ENCODE measurements at regions not wholly inside any gene's neighbourhood (a gene's known extent, or its start where the extent isn't known, plus 50 kb on each side); places are given as distances from the start of the nearest gene placed in this dataset.

DNA sequence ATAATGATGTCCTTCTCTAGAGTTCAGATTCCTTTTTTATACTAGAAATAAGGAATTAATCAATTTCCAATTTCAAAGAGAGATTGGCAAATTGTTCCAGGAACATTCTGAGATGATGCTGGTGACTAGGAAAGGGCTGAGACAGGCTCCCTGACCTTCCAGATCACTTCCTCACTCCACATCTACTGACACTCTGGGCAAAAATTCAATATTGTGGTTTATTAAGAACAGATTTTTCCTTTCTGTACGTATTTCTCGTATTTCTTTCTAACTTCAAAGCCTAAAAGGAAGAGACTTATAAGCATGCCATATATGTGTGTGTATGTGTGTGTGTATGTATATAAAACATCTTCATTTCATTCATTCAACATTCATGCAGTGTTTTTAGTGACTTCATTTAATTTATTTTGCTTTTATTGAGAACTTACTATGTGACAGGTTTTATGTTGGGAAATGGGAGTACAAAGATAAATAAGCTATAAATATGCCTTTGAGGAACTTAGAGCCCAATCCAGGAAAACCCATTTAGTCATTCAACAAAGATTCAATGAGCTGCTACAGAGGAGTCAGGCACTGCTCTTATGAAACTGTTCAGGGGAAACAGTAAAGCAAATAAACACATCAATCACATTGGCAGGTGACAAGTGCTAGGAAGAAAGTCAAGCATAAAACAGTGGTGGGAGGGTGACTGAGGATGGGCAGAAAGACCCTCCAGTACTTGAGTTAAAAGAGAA is 137.9 kb downstream of the RDH14 start:
- no peak for DNase-seq (ENCODE audit: low read depth)
- no peak overlapping the region for H3K4me3 ChIP-seq (ENCODE audit: low read depth, low read length)
- TF ChIP-seq, protein P1, sequence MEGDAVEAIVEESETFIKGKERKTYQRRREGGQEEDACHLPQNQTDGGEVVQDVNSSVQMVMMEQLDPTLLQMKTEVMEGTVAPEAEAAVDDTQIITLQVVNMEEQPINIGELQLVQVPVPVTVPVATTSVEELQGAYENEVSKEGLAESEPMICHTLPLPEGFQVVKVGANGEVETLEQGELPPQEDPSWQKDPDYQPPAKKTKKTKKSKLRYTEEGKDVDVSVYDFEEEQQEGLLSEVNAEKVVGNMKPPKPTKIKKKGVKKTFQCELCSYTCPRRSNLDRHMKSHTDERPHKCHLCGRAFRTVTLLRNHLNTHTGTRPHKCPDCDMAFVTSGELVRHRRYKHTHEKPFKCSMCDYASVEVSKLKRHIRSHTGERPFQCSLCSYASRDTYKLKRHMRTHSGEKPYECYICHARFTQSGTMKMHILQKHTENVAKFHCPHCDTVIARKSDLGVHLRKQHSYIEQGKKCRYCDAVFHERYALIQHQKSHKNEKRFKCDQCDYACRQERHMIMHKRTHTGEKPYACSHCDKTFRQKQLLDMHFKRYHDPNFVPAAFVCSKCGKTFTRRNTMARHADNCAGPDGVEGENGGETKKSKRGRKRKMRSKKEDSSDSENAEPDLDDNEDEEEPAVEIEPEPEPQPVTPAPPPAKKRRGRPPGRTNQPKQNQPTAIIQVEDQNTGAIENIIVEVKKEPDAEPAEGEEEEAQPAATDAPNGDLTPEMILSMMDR (IDR thresholded peaks at IDR 0.05; ENCODE audit: insufficient read depth, low read depth, low read length) = no peak

DNA sequence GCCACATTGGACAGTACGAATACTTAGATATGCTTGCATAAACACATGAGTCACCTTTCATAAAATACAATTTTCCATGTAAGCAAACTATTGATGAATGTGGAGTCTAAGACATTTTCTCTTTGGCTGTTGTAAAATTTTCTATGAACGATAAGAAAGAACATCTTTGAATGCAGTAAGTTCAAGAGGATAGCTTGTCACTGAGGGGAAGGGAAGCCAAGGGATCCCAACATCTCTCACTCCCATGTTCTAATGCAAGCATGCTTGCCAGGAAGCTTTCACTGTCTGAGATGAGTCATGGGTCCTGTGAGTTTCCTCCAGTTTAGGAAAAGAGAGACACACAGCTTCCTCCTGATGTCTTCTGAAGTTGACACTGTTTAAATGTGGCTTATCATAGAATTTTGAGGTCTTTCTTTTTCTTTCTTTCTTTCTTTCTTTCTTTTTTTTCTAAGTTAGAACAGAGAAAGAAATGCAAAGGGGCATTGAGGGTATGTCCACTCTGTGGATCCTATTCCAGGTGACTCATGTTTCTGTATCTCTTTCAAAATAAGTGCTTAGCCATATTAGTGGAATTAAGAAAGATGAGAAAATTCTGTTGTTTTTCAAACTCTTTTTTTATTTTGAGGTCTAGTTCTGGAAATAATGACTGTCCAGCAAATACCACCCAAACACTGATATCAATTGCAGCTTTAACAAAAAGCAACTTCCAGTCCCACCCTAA is 146.6 kb downstream of the RDH14 start:
- TF ChIP-seq, protein P1 (IDR thresholded peaks at IDR 0.05; ENCODE audit: insufficient read depth, low read depth, low read length) = no peak
- H3K4me3 ChIP-seq (ENCODE audit: low read depth, low read length) = no peak overlapping the region
- DNase-seq (ENCODE audit: low read depth) = peak; percentile 85

DNA sequence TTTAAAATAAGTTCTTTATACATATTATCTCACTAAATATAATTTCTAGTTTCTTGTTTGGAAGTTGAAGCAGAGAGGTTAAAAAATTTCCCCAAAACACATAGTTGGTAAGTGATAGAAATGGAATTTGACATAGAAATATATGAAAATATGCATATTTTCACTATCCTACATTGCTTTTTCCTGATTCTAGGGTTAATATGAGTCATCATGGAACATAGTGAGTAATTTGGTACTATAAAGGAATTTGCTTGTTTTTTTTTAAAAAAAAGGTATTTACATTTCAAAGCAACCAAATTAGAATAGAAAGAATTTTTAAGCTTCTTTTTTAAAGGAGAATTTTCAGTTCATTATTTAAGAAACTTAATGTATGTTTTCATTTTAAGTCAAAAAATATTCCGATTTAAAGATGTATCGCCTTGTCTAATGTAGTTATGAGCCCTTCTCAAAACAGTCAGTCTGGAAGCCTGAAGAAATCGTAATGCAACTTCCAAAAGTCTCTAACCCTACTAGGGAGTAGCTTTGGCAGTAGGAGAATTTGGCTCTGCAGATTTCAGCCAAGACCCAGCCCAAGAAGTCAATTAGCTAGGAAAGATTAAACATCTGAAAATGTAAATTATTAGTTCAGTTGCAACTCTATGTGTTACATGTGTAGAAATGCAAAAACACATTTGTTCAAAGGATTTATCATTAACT is 147.3 kb downstream of the RDH14 start:
- H3K4me3 ChIP-seq (ENCODE audit: low read depth, low read length) = no peak overlapping the region
- TF ChIP-seq, protein P1 (IDR thresholded peaks at IDR 0.05; ENCODE audit: insufficient read depth, low read depth, low read length) = no peak
- DNase-seq (ENCODE audit: low read depth) = no peak

DNA sequence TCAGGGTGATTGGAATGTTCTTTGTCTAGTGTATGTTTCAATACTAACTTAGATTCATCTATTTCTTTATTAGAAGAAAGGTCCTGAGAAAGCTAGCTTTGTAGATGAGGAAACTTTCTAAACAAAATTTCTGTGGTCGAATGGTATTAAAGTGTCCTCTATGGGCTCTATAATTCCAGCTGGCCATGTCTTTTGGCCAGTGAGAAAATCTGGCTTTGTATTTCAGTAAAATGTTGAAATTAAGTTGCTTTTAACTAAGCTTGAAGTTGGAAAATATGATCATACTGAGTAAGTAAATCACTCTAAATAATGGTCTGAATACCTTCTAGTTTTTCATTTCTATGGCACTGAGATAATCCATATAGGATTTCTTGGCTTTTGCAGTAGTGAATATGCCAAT is 148.8 kb downstream of the RDH14 start:
- DNase-seq (ENCODE audit: low read depth) = no peak
- no peak overlapping the region for H3K4me3 ChIP-seq (ENCODE audit: low read depth, low read length)
- TF ChIP-seq, protein P1 (IDR thresholded peaks at IDR 0.05; ENCODE audit: insufficient read depth, low read depth, low read length) = no peak

DNA sequence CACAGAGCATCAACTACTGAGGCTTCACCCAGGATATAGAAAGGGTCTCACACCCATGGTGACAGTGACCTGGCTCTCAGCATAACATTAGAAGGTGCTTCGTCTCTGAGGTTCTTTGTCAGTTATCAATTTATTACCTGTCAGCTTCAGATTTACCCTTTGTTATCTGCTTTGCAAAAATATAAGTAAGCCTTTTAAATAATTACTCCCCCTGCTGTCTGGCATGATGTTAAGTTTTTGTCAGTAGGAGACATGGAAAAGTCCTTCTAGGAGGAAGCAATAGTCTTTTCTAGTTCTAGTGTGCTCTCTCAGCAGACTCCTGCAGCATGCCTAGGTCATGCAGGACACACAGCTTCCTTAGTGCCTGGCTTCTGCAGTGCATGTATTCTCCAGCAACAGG is 149.9 kb downstream of the RDH14 start:
- DNase-seq (ENCODE audit: low read depth) = no peak
- TF ChIP-seq, protein P1 (IDR thresholded peaks at IDR 0.05; ENCODE audit: insufficient read depth, low read depth, low read length) = no peak
- H3K4me3 ChIP-seq (ENCODE audit: low read depth, low read length) = no peak overlapping the region

DNA sequence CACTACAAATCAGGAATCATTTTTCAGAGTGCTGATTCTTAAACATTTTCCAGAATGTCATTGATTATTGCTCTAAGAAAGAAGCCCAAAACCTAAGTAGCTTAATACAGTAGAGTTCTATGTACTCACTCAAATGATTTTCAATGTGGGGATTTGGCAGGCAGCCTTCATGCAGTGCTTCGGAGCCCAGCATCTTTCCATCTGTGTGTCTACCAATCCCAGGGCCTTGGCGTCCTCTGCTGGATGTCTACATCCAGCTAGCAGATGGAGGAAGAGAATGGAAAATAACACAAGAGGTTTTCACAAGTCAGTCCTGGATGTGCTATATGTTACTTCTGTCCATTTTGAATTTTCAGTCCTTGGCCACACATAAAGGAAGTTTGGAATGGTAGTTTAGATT is 151.8 kb downstream of the RDH14 start:
- DNase-seq (ENCODE audit: low read depth) = no peak
- TF ChIP-seq, protein P1 (IDR thresholded peaks at IDR 0.05; ENCODE audit: insufficient read depth, low read depth, low read length) = no peak

More for the DNA sequence above, 151.8 kb downstream of the RDH14 start:
- no peak overlapping the region for H3K4me3 ChIP-seq (ENCODE audit: low read depth, low read length)

All from fibroblast of villous mesenchyme (primary cell).